Stimulated activated effector memory CD8-positive, alpha-beta T cell treated with anti-CD3 and anti-CD28 coated beads, Interleukin-12 subunit alpha, Interleukin-12 subunit beta, amount 100 ng/mL, for 72 hours (primary cell): ENCODE measurements at regions not wholly inside any gene's neighbourhood (a gene's known extent, or its start where the extent isn't known, plus 50 kb on each side); places are given as distances from the start of the nearest gene placed in this dataset.

ENCODE experiments used
- ATAC-seq: fragments of 150-1000 bp; cut with Tn5 transposase; 2 replicates; pipeline ENCODE4 v1.10.0; 2021
- DNase-seq, 2 donors: peaks; one replicate each; pipeline ENCODE4 v3.0.0; 2021 to 2022; ENCODE audit warnings: low spot score in 2 of 2
- H3K27ac Mint-ChIP-seq: one replicate; pipeline ENCODE4 v1.8.0; 2022; ENCODE audit warnings: mild to moderate bottlenecking, mixed read lengths
- H3K36me3 Mint-ChIP-seq: one replicate; pipeline ENCODE4 v1.8.0; 2022; ENCODE audit warnings: mild to moderate bottlenecking, mixed read lengths
- H3K4me1 Mint-ChIP-seq: one replicate; pipeline ENCODE4 v1.8.0; 2022; ENCODE audit warnings: mixed read lengths
- H3K4me3 Mint-ChIP-seq: one replicate; pipeline ENCODE4 v1.8.0; 2022; ENCODE audit warnings: mild to moderate bottlenecking, mixed read lengths
- H3K9me3 Mint-ChIP-seq: one replicate; pipeline ENCODE4 v1.8.0; 2022; ENCODE audit warnings: mixed read lengths

DNA sequence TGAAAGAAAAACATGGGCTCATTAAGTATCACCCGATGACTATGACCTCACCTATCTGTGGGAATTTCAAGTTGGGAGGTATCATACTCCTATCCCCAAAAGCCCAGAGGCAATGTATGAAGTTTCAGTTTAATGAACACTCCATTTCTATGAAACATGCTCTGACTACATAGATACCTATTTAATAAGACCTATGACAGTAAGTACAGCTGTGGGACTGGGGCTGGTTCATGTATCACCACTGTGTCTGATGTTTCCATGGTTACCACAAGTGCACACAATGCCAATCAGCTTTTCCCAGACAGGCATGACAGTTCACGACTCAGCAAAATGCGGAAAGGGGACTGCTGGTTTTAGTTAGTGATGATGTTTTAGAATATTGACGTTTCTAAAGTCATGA, 167.7 kb downstream of the SIPA1L2 start:
- Mint-ChIP-seq H3K4me3 (no peak overlapping the region), H3K27ac (no peak overlapping the region), H3K9me3 (no peaks in the 10 kb centered on the region), H3K36me3 (peaks cover 13% of the 10 kb centered on the region), H3K4me1 (peaks cover 16% of the 10 kb centered on the region)
- ATAC-seq = no peak
- no peak for DNase-seq

- DNase-seq = no peak
- Mint-ChIP-seq H3K27ac (no peak overlapping the region), H3K36me3 (peaks cover 7% of the 10 kb centered on the region), H3K4me1 (peaks cover 23% of the 10 kb centered on the region), H3K9me3 (no peaks in the 10 kb centered on the region), H3K4me3 (no peak overlapping the region)
- no peak for ATAC-seq
Observed at GRCh38 chr1:232459826-232460225, 170.1 kb downstream of the SIPA1L2 start.

DNA sequence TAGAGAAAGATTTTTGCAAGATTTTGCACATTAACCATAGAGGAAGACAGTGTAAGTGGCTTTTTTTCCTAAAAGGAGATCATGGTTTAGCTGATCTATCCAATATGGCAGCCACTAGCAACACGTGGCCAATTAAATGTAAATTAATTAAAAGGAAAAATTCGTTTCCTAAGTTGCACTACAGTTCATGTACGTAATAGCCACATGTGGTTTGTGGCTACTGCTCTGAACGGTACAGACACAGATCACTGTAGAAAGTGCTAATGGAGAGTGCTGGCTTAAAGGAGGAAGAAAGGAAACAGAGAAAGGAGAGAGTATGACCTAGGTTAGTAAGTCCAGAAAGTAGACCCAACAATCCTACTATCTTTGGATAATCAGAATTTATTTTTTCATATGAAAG, 170.8 kb downstream of the SIPA1L2 start:
- no peak overlapping the region for H3K27ac Mint-ChIP-seq
- no peak overlapping the region for H3K4me3 Mint-ChIP-seq
- peaks cover 30% of the 10 kb centered on the region for H3K4me1 Mint-ChIP-seq
- no peaks in the 10 kb centered on the region for H3K9me3 Mint-ChIP-seq
- DNase-seq = no peak
- ATAC-seq = peak; percentile 80
- H3K36me3 Mint-ChIP-seq = no peaks in the 10 kb centered on the region

DNA sequence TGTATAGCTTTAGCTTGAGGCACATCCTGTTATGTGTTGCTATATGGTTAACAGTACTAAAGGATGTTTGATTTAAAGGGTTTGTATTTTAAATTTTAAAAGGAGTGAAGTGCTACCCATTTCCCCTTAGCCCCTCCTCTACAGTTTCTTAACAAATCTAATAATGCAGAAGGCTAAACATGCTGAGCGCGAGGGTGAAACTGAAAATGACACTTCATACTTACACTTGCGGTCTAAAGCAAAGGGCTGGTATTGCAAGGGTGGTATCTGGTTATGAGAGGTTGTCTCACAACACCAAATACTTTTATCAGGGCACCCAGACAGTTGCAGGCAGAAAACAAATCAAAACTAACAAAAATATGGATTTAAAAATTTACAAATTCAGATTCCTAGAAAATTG, 172.3 kb downstream of the SIPA1L2 start:
- peak; percentile 98 for ATAC-seq

GRCh38 chr1:232456714-232457113, 173.2 kb downstream of the SIPA1L2 start:
- ATAC-seq (no peak), DNase-seq (no peak)
- H3K36me3 Mint-ChIP-seq = no peaks in the 10 kb centered on the region
- H3K27ac Mint-ChIP-seq = no peak overlapping the region
- H3K9me3 Mint-ChIP-seq = no peaks in the 10 kb centered on the region
- peaks cover 39% of the 10 kb centered on the region for H3K4me1 Mint-ChIP-seq
- no peak overlapping the region for H3K4me3 Mint-ChIP-seq

More for the DNA sequence above, 172.3 kb downstream of the SIPA1L2 start:
- peaks cover 32% of the 10 kb centered on the region for H3K4me1 Mint-ChIP-seq
- no peaks in the 10 kb centered on the region for H3K36me3 Mint-ChIP-seq
- no peaks in the 10 kb centered on the region for H3K9me3 Mint-ChIP-seq
- DNase-seq = peak; percentile 9 to 70
- H3K27ac Mint-ChIP-seq = no peak overlapping the region
- no peak overlapping the region for H3K4me3 Mint-ChIP-seq

- H3K36me3 Mint-ChIP-seq = no peaks in the 10 kb centered on the region
- H3K4me1 Mint-ChIP-seq = peaks cover 38% of the 10 kb centered on the region
- H3K9me3 Mint-ChIP-seq = no peaks in the 10 kb centered on the region
- no peak overlapping the region for H3K27ac Mint-ChIP-seq
- no peak overlapping the region for H3K4me3 Mint-ChIP-seq
- ATAC-seq (no peak), DNase-seq (no peak)
Observed at GRCh38 chr1:232454227-232454886, 175.6 kb downstream of the SIPA1L2 start.

DNA sequence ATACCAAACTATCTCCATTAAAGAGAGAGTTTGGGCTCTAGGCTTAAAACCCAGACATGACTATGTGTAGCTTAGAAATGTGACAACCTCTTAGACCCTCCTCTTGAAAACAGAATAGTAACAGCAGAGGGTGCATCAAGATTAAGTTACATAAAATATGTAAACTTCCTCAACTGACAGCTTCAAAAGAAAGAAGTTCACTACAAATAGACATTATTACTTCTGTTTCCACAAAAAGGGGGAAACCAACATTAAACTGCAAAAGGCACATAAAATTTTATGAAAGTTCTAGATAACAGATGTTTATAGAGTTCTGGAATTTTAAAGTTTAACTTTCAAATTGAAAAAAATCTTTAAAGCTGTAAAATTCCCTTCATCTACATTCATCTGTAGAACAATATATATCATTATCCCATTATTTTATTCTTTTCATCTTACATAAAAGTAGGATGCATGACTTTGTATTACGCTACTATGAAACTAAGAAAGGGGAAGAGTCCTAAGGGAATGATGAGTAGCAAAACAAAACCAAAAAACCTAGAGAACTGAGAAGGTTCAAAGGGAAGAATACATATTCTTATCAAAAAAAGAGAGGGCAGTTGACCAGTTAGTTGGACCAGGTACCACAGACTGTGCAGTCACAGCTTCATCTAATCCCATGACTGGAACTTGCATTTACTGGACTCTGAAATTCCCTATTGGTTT, 177.0 kb downstream of the SIPA1L2 start:
- H3K9me3 Mint-ChIP-seq = no peaks in the 10 kb centered on the region

GRCh38 chr1:232452117-232452516, 177.8 kb downstream of the SIPA1L2 start:
- Mint-ChIP-seq H3K27ac (no peak overlapping the region), H3K4me3 (no peak overlapping the region), H3K4me1 (peaks cover 28% of the 10 kb centered on the region), H3K9me3 (no peaks in the 10 kb centered on the region), H3K36me3 (no peaks in the 10 kb centered on the region)
- no peak for DNase-seq
- ATAC-seq = peak; percentile 55

More for the DNA sequence above, 177.0 kb downstream of the SIPA1L2 start:
- no peaks in the 10 kb centered on the region for H3K36me3 Mint-ChIP-seq
- ATAC-seq (no peak), DNase-seq (no peak)
- H3K4me1 Mint-ChIP-seq = peaks cover 29% of the 10 kb centered on the region
- H3K27ac Mint-ChIP-seq = no peak overlapping the region
- H3K4me3 Mint-ChIP-seq = no peak overlapping the region

DNA sequence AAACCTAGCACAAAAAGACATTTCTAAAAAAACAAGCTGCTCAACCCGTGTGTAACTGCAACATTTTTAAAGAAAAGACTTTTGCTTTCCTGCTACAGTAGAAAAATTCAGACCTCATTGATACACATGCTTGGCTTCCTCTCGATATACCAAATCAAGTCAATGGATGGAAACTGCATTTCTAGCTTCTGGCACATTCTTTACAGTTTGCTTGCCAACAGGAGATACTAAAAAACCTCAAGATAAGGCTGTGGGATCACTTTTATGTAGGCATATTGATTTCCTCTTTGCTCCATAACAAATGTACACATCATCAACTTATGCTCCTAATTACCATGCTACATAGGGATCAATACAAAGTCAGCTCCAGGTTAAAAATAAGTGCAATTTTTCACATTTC, 178.4 kb downstream of the SIPA1L2 start:
- Mint-ChIP-seq H3K4me3 (no peak overlapping the region), H3K36me3 (no peaks in the 10 kb centered on the region), H3K4me1 (peaks cover 23% of the 10 kb centered on the region), H3K9me3 (no peaks in the 10 kb centered on the region), H3K27ac (no peak overlapping the region)
- ATAC-seq (no peak), DNase-seq (no peak)

- no peak overlapping the region for H3K27ac Mint-ChIP-seq
- DNase-seq (no peak), ATAC-seq (no peak)
- no peaks in the 10 kb centered on the region for H3K9me3 Mint-ChIP-seq
- peaks cover 23% of the 10 kb centered on the region for H3K4me1 Mint-ChIP-seq
- no peaks in the 10 kb centered on the region for H3K36me3 Mint-ChIP-seq
- H3K4me3 Mint-ChIP-seq = no peak overlapping the region
Observed at GRCh38 chr1:232450615-232451014, 179.3 kb downstream of the SIPA1L2 start.

DNA sequence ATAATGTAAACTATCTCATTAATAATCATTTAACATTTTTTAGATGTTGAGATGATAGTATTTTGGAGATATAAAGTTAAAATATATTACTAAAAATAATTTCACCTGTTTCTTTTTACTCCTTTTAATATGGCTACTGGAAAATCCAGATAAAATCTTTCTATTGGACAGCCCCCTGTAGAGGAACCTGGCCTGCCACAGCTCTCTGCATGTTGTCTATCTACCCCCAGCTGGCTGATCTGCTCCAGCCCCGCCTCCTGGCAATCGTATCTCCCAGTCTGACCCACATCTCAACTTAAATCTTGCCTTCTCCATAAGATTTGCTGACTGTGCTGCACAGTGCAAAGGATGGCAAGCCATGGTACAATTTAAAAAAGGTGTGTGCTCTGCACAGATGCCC, 182.8 kb downstream of the SIPA1L2 start:
- peaks cover 9% of the 10 kb centered on the region for H3K4me1 Mint-ChIP-seq
- no peaks in the 10 kb centered on the region for H3K9me3 Mint-ChIP-seq
- no peak for ATAC-seq
- DNase-seq = no peak
- H3K27ac Mint-ChIP-seq = no peak overlapping the region
- H3K36me3 Mint-ChIP-seq = peaks cover 6% of the 10 kb centered on the region
- H3K4me3 Mint-ChIP-seq = no peak overlapping the region

GRCh38 chr1:232445361-232446106, 184.4 kb downstream of the SIPA1L2 start:
- no peak for DNase-seq
- Mint-ChIP-seq H3K4me3 (no peak overlapping the region), H3K36me3 (peaks cover 11% of the 10 kb centered on the region), H3K4me1 (peaks cover 5% of the 10 kb centered on the region), H3K27ac (no peak overlapping the region), H3K9me3 (no peaks in the 10 kb centered on the region)
- ATAC-seq = no peak

DNA sequence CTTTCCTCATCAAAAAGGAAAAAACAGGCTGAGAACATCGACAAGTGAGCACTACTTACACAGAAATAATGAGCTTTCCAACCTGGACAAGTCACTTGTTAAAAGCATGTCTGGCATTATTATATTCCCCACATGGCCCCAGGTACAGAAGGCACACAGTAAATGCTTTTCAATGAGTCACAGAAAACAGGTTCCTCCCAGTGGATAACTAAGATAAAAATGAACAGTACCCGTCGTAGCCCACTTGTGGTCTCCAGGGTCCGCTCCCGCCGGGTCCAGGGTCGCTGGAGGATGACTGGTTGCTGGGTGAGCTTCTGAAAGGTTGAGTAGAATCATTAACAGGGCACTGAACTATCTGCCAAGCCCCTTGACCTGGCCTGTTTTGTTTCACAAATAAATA, 186.6 kb downstream of the SIPA1L2 start:
- no peak overlapping the region for H3K4me3 Mint-ChIP-seq
- DNase-seq (no peak), ATAC-seq (no peak)
- peaks cover 20% of the 10 kb centered on the region for H3K36me3 Mint-ChIP-seq
- peaks cover 5% of the 10 kb centered on the region for H3K4me1 Mint-ChIP-seq
- no peaks in the 10 kb centered on the region for H3K9me3 Mint-ChIP-seq
- no peak overlapping the region for H3K27ac Mint-ChIP-seq

DNA sequence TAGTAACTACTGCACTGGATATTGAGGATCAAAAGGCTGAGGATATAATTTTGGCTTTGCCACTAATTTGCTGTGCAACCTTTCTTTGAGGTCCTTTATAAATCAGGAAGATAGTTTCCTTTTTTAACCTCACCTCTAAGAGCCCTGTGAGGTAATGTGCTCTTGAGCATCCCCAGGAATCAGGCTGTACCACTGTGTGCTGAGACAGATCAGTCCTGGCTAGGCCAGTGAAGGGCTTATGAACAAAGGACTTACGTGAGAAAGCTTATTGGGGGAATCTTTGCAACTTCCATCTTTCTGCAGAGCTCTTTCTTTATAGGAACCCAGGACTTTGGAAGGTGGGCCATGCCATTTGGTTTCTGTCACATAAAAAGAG, 188.9 kb downstream of the SIPA1L2 start:
- H3K27ac Mint-ChIP-seq = no peak overlapping the region
- ATAC-seq (no peak), DNase-seq (no peak)
- H3K36me3 Mint-ChIP-seq = peaks cover 20% of the 10 kb centered on the region
- H3K4me1 Mint-ChIP-seq = no peaks in the 10 kb centered on the region
- no peak overlapping the region for H3K4me3 Mint-ChIP-seq
- H3K9me3 Mint-ChIP-seq = no peaks in the 10 kb centered on the region

GRCh38 chr1:232440325-232441035, 189.5 kb downstream of the SIPA1L2 start:
- no peaks in the 10 kb centered on the region for H3K4me1 Mint-ChIP-seq
- H3K4me3 Mint-ChIP-seq = no peak overlapping the region
- no peak for DNase-seq
- H3K27ac Mint-ChIP-seq = no peak overlapping the region
- peaks cover 20% of the 10 kb centered on the region for H3K36me3 Mint-ChIP-seq
- no peak for ATAC-seq
- H3K9me3 Mint-ChIP-seq = no peaks in the 10 kb centered on the region
